GM12874 (cell line): ENCODE measurements at regions not wholly inside any gene's neighbourhood (a gene's known extent, or its start where the extent isn't known, plus 50 kb on each side); places are given as distances from the start of the nearest gene placed in this dataset.
A peak's percentile ranks its signal among the peaks of the same experiment; 100 is the strongest.

Experiments used
- CTCF ChIP-seq: IDR thresholded peaks from 2 replicates; pipeline ENCODE4 v1.5.1; 2011; ENCODE audit warnings: low read depth, mild to moderate bottlenecking, control low read depth, low read length, moderate library complexity; ENCODE audit not compliant: insufficient read depth

- TF ChIP-seq CTCF = no peak
These were observed 70.0 kb upstream of the BCAR3 start for GRCh38 chr1:93751377-93752250.

DNA sequence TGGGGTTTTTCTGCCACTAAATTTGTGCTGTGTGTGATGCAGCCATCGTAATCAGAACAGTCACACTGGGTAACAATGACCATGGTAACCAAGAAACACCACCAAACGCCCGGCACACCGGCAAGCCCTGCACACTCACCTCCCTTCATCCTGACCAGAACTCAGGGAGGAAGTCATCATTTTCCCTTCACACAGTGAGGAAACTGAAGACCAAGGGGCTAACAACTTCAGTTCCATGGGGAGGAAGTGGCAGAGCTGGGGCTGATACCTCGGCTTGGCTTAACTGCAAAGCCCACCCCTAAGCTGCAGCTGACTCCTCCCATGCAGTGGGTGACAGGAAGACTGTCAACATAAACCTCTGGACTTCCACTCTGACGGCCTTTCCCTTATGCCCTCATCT lies 69.3 kb upstream of the BCAR3 start:
- no peak for TF ChIP-seq CTCF

GRCh38 chr1:93749894-93750301 lies 68.3 kb upstream of the BCAR3 start:
- peak; percentile 39 for TF ChIP-seq CTCF

- TF ChIP-seq CTCF = no peak
These were observed 67.8 kb upstream of the BCAR3 start for GRCh38 chr1:93749487-93749886.

DNA sequence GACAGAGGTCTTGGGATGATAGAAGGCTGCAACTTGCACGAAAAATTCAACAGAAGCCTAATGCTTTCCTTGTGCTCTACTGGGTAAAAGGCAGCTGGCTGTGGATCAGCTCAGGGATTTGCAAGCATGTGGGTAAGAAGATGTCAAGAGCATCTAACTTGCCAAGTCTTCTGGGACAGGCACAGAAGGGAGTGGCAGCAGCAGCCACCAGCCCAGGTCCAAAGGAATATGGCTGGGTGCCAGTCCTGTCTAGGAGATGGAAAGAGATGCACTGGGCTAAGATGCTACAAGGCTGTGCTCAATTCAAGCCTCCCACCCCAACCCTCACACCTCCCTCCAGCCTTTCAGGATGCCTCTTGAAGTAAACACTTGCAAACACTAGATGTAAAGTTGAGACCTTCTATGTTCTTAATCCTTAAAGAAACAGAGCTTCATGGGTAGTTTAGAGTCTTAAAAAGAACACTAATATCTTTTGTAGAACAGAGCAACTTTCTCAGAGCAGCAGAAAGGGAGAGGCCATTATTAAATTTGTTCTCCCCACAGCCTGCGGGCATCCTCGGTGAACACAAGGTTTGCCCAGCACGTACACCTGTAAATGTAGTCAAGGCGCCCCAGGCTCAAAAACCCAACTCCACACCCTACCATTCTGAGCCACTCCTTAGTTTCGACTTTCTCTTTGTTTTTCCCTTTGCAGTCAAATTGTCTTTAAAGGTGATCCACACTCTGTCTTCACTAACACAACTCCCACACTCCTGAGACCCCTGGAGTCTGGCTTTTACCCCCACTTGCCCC lies 64.6 kb upstream of the BCAR3 start:
- no peak for TF ChIP-seq CTCF

GRCh38 chr1:93744299-93744988 lies 62.8 kb upstream of the BCAR3 start:
- TF ChIP-seq CTCF = no peak

GRCh38 chr1:93743465-93743864 lies 61.8 kb upstream of the BCAR3 start:
- no peak for TF ChIP-seq CTCF
